OCI-LY7 (cell line): ENCODE measurements at regions not wholly inside any gene's neighbourhood (a gene's known extent, or its start where the extent isn't known, plus 50 kb on each side); places are given as distances from the start of the nearest gene placed in this dataset.

Experiments used
- EZH2phosphoT487 ChIP-seq: fragments of 200-600 bp; sonication (generic); IDR thresholded peaks from 2 replicates; pipeline ENCODE4 v1.6.1; 2018; ENCODE audit warnings: low read depth, borderline replicate concordance, mild to moderate bottlenecking, mixed run types, antibody characterized with exemption, low read length, moderate library complexity, mixed read lengths
- TF ChIP-seq, protein P1 (sequence below): fragments of 200-600 bp; sonication (generic); conservative IDR thresholded peaks from 2 replicates; pipeline ENCODE4 v1.5.1; 2014; ENCODE audit warnings: mild to moderate bottlenecking, antibody characterized with exemption, low read length, moderate library complexity, mixed read lengths

DNA sequence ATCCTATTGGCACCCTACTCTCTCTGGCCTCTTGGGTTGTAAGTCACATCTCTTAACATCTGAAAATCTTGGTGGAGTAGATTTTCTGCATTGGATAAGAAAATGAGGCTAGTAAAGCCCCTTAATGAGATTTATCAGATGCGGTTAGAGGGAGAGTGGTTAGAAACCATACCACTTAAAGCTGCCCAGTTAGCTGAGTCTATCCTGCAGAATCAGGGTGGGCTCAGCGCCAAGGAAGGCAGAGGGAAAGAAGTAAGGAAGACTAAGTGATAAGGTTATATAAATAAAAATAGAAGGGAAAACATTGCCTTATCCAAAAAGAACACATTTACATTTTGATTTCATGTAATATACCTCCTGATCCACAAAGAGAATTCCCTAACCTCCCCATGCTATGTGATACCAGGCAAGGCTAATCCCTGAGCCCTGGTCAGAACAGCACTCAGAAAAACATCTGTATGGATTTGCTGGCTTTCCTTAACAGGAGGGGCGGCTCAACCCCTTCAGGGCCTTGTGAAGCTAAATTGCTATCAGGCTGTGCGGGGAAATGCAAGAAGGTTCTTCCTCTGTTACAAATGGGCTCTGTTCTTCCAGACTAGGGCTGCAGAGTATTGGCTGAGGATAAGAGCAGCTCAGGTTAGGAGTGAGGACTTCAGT lies 101.7 kb downstream of the SNX19 start:
- TF ChIP-seq, protein P1, sequence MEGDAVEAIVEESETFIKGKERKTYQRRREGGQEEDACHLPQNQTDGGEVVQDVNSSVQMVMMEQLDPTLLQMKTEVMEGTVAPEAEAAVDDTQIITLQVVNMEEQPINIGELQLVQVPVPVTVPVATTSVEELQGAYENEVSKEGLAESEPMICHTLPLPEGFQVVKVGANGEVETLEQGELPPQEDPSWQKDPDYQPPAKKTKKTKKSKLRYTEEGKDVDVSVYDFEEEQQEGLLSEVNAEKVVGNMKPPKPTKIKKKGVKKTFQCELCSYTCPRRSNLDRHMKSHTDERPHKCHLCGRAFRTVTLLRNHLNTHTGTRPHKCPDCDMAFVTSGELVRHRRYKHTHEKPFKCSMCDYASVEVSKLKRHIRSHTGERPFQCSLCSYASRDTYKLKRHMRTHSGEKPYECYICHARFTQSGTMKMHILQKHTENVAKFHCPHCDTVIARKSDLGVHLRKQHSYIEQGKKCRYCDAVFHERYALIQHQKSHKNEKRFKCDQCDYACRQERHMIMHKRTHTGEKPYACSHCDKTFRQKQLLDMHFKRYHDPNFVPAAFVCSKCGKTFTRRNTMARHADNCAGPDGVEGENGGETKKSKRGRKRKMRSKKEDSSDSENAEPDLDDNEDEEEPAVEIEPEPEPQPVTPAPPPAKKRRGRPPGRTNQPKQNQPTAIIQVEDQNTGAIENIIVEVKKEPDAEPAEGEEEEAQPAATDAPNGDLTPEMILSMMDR: no peak
- TF ChIP-seq EZH2phosphoT487: no peak
